Spleen (tissue), 7 donors: ENCODE measurements at regions not wholly inside any gene's neighbourhood (a gene's known extent, or its start where the extent isn't known, plus 50 kb on each side); places are given as distances from the start of the nearest gene placed in this dataset.

Experiments
- CTCF ChIP-seq, 11 experiments: fragments of 200-600 bp in 7 of 11; fragments of 450-650 bp in 4 of 11; sonication (generic) in 4 of 11; IDR thresholded peaks in 8 of 11; conservative IDR thresholded peaks in 3 of 11; 1 replicate in 7 of 11; 2 replicates in 4 of 11; pipeline versions ENCODE4 v1.4.0 to v1.8.0; 2016 to 2021; ENCODE audit warnings: antibody characterized with exemption in 11 of 11, inconsistent platforms in 4 of 11, mild to moderate bottlenecking in 1 of 11
- POLR2A ChIP-seq, 3 donors: fragments of 450-650 bp; IDR thresholded peaks; one replicate each; pipeline ENCODE4 v1.5.1; 2017; ENCODE audit warnings: antibody characterized with exemption in 3 of 3, mild to moderate bottlenecking in 1 of 3
- POLR2AphosphoS5 ChIP-seq, 3 donors: sonication (generic); formaldehyde crosslinking; IDR thresholded peaks; one replicate each; pipeline ENCODE4 v1.5.1; 2017; ENCODE audit warnings: antibody characterized with exemption in 3 of 3
- donor health status: DM: no; HTN: no; CAD: no; lungs with moderate emphysema.
- donor health status: DM: no; HTN: no; CAD: no.
- donor health status: DM: no; HTN: no; CAD: no.

- TF ChIP-seq CTCF (IDR thresholded peaks at IDR 0.05 in 8 of 11, conservative IDR thresholded peaks at IDR 0.05 in 3 of 11) (no peak), POLR2AphosphoS5 (IDR thresholded peaks at IDR 0.05) (no peak), POLR2A (IDR thresholded peaks at IDR 0.05) (no peak)
Measured at GRCh38 chr2:150688016-150688415, 200.5 kb upstream of the RND3 start.
